Naive thymus-derived CD8-positive, alpha-beta T cell (primary cell): ENCODE measurements at regions not wholly inside any gene's neighbourhood (a gene's known extent, or its start where the extent isn't known, plus 50 kb on each side); places are given as distances from the start of the nearest gene placed in this dataset.

ENCODE experiments used
- ATAC-seq, 2 donors: fragments of 150-1000 bp; cut with Tn5 transposase in 1 of 2; sonication (Bioruptor Pico), chemical (Tn5 transposase) in 1 of 2; 1 replicate in 1 of 2; 2 replicates in 1 of 2; pipeline ENCODE4 v1.10.0; 2021; ENCODE audit warnings: mild to moderate bottlenecking in 2 of 2, moderate library complexity in 2 of 2
- POLR2A ChIA-PET: fragments of 350-600 bp; sonication (Branson Sonifier 250); formaldehyde crosslinking; loops from one replicate; lab custom pipeline; 2021; ENCODE audit warnings: antibody characterized with exemption; lab: Charles Lee
- DNase-seq, 10 donors: peaks; one replicate each; pipeline versions ENCODE4 v3.0.0 to v3.0.0-alpha.2; 2020 to 2022
- H3K27ac Mint-ChIP-seq, 10 donors: one replicate each; pipeline ENCODE4 v1.8.0; 2020 to 2022; ENCODE audit warnings: mild to moderate bottlenecking in 10 of 10, mixed read lengths in 10 of 10, moderate library complexity in 4 of 10, inconsistent platforms in 1 of 10
- H3K27me3 Mint-ChIP-seq, 5 donors: one replicate each; pipeline ENCODE4 v1.8.0; 2021 to 2022; ENCODE audit warnings: mixed read lengths in 5 of 5
- H3K36me3 Mint-ChIP-seq, 3 donors: one replicate each; pipeline ENCODE4 v1.8.0; 2020 to 2022; ENCODE audit warnings: mixed read lengths in 3 of 3, mild to moderate bottlenecking in 2 of 3, inconsistent platforms in 1 of 3
- H3K4me1 Mint-ChIP-seq, 4 donors: one replicate each; pipeline ENCODE4 v1.8.0; 2021 to 2022; ENCODE audit warnings: mixed read lengths in 4 of 4
- H3K4me3 Mint-ChIP-seq, 10 donors: one replicate each; pipeline ENCODE4 v1.8.0; 2020 to 2022; ENCODE audit warnings: mild to moderate bottlenecking in 10 of 10, mixed read lengths in 10 of 10, moderate library complexity in 6 of 10, inconsistent platforms in 1 of 10
- H3K9me3 Mint-ChIP-seq, 9 donors: one replicate each; pipeline ENCODE4 v1.8.0; 2020 to 2022; ENCODE audit warnings: mixed read lengths in 9 of 9, mild to moderate bottlenecking in 3 of 9, inconsistent platforms in 1 of 9, moderate library complexity in 1 of 9

DNA sequence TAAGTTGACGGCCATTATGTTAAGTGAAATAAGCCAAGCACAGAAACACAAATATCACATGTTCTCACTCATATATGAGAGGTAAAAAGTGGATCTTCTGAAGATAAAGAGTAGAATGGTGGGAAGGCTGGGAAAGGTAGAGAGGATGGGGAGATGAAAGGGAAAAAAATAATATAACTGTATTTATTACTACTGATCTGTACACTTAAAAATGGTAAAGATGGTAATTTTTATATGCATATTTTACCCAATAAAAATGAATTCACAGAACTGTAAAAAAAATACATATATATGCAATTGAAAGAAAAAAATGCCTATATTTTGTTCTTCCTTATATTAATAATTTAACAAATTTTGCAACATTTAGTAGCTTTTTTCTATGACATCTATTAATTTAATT is 694.4 kb upstream of the MARCKS start:
- Mint-ChIP-seq H3K4me3 (no peak overlapping the region), H3K36me3 (no peaks in the 10 kb centered on the region), H3K27me3 (peaks cover 0 to 2% (median 0%) of the 10 kb centered on the region in 5 donors), H3K9me3 (no peaks in the 10 kb centered on the region), H3K4me1 (no peaks in the 10 kb centered on the region), H3K27ac (no peak overlapping the region)
- ATAC-seq (no peak), DNase-seq (no peak)
- POLR2A ChIA-PET = no interaction called here

- ATAC-seq (no peak), DNase-seq (no peak)
- no peak overlapping the region for H3K27ac Mint-ChIP-seq
- H3K4me1 Mint-ChIP-seq = no peaks in the 10 kb centered on the region
- H3K4me3 Mint-ChIP-seq = no peak overlapping the region
- H3K36me3 Mint-ChIP-seq = no peaks in the 10 kb centered on the region
- H3K27me3 Mint-ChIP-seq = no peaks in the 10 kb centered on the region
- H3K9me3 Mint-ChIP-seq = peaks cover 0 to 5% (median 0%) of the 10 kb centered on the region in 9 donors
- POLR2A ChIA-PET = no interaction called here
Observed at GRCh38 chr6:113168057-113168456, 689.1 kb upstream of the MARCKS start.

- no peak overlapping the region for H3K4me3 Mint-ChIP-seq
- no peaks in the 10 kb centered on the region for H3K4me1 Mint-ChIP-seq
- no peaks in the 10 kb centered on the region for H3K27me3 Mint-ChIP-seq
- no peak for DNase-seq
- POLR2A ChIA-PET = no interaction called here
- peaks cover 0 to 5% (median 0%) of the 10 kb centered on the region in 9 donors for H3K9me3 Mint-ChIP-seq
- no peak overlapping the region for H3K27ac Mint-ChIP-seq
- no peak for ATAC-seq
- H3K36me3 Mint-ChIP-seq = no peaks in the 10 kb centered on the region
Observed at GRCh38 chr6:113169484-113169883, 687.7 kb upstream of the MARCKS start.

DNA sequence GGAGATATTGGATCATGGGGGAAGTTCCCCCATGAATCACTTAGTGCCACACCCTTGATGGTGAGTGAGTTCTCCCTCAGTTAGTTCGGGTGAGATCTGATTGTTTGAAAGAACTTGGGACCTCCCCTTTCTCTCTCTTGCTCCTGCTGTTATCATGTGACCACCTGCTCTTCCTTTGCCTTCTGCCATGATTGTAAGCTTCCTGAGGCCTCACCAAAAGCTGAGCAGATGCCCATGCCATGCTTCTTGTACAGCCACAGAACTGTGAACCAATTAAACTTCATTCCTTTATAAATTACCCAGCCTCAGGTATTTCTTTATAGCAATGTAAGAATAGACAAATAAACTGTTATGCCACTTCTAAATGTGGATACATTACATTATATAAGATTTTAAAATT is 686.7 kb upstream of the MARCKS start:
- Mint-ChIP-seq H3K4me3 (no peak overlapping the region), H3K4me1 (no peaks in the 10 kb centered on the region), H3K27ac (no peak overlapping the region), H3K36me3 (no peaks in the 10 kb centered on the region), H3K9me3 (peaks cover 0 to 5% (median 0%) of the 10 kb centered on the region in 9 donors), H3K27me3 (no peaks in the 10 kb centered on the region)
- POLR2A ChIA-PET = no interaction called here
- DNase-seq (no peak), ATAC-seq (no peak)

GRCh38 chr6:113171882-113172281 is 685.3 kb upstream of the MARCKS start:
- H3K4me3 Mint-ChIP-seq = no peak overlapping the region
- H3K27me3 Mint-ChIP-seq = no peaks in the 10 kb centered on the region
- ATAC-seq (no peak), DNase-seq (no peak)
- no peak overlapping the region for H3K27ac Mint-ChIP-seq
- POLR2A ChIA-PET = no interaction called here
- no peaks in the 10 kb centered on the region for H3K36me3 Mint-ChIP-seq
- peaks cover 0 to 8% (median 0%) of the 10 kb centered on the region in 9 donors for H3K9me3 Mint-ChIP-seq
- no peaks in the 10 kb centered on the region for H3K4me1 Mint-ChIP-seq

GRCh38 chr6:113172531-113172966 is 684.6 kb upstream of the MARCKS start:
- Mint-ChIP-seq H3K27ac (no peak overlapping the region), H3K36me3 (no peaks in the 10 kb centered on the region), H3K9me3 (peaks cover 0 to 8% (median 0%) of the 10 kb centered on the region in 9 donors), H3K27me3 (no peaks in the 10 kb centered on the region), H3K4me3 (no peak overlapping the region), H3K4me1 (no peaks in the 10 kb centered on the region)
- DNase-seq (no peak), ATAC-seq (no peak)
- POLR2A ChIA-PET = no interaction called here

DNA sequence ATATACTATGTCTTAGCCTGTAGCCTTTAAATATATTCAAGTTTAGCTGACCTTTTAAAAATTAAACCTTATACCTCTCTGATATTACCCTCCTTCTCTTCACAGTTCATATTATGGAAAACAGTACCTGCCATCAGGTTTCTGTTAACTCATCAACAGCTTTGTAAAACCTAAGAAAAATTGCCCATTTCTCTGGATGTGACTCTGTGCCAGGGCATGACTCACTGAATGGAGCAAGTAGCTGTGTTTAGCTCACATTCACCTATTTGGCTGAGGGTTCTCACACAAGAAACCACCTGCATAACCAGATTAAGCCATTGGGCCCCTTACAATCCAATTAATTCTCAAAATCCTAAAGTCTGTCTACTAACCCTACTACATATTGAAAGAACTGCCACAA is 678.8 kb upstream of the MARCKS start:
- POLR2A ChIA-PET = no interaction called here
- Mint-ChIP-seq H3K27ac (no peak overlapping the region), H3K4me3 (no peak overlapping the region), H3K4me1 (no peaks in the 10 kb centered on the region), H3K36me3 (no peaks in the 10 kb centered on the region), H3K27me3 (no peaks in the 10 kb centered on the region), H3K9me3 (peaks cover 0 to 11% (median 2%) of the 10 kb centered on the region in 9 donors)
- DNase-seq = no peak
- ATAC-seq = no peak

GRCh38 chr6:113181164-113181563 is 676.0 kb upstream of the MARCKS start:
- DNase-seq (no peak), ATAC-seq (no peak)
- H3K27ac Mint-ChIP-seq = no peak overlapping the region
- no peaks in the 10 kb centered on the region for H3K36me3 Mint-ChIP-seq
- H3K4me1 Mint-ChIP-seq = no peaks in the 10 kb centered on the region
- POLR2A ChIA-PET = no interaction called here
- H3K4me3 Mint-ChIP-seq = no peak overlapping the region
- H3K9me3 Mint-ChIP-seq = peaks cover 0 to 18% (median 4%) of the 10 kb centered on the region in 9 donors
- H3K27me3 Mint-ChIP-seq = no peaks in the 10 kb centered on the region

DNA sequence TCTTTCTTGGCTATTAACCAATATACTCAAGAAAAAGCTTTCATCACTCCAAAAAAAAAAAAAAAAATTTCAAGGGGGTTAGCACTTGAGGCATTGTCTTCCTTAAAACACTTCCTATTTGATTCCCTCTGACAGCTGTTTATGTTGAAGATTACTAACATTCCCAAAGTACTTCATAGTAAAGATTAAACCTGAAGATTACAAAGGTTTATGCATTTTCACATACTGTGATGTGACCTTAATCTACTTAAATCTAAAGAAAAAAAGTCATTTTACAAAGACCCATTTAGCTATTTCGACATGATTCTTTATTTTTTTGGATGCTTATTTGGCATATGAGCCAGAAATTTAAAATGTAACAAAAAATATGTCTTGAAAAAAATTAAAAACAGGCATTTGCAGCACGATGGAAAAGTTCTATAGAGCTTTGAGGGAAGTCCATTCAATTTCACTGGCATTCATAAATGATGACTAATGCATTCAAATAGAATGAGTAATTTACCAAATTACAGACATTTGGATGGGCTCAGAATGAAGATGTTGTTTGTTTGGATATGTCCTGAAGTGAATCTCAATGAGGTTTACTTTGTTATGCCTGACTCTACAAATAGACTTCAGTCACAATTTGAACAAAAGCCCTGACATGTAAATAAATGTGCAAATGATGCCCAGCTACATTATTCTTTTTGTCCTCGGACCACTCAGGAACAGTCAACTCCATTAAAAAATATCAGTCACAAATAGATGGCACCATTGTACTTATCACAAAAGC is 674.6 kb upstream of the MARCKS start:
- Mint-ChIP-seq H3K9me3 (peaks cover 0 to 15% (median 4%) of the 10 kb centered on the region in 9 donors), H3K4me3 (no peak overlapping the region), H3K27me3 (no peaks in the 10 kb centered on the region), H3K36me3 (no peaks in the 10 kb centered on the region), H3K27ac (no peak overlapping the region), H3K4me1 (no peaks in the 10 kb centered on the region)
- ATAC-seq = no peak
- POLR2A ChIA-PET = no interaction called here
- DNase-seq = no peak

DNA sequence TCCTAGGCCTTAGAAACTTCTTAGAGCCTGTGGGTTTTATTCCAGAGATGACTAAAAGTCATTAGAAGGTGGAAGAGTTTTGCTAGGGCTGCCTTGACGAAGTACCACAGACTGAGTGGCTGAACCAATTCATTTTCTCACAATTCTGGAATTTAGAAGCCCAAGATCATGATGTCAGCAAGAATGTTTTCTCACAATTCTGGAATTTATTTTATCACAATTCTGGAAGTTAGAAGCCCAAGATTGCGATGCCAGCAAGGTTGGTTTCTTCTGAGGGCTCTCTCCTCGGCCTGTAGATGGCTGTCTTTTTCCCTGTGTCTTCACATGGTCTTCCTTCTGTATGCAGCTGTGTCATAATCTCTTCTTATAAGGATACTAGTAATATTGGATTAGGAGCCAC is 672.9 kb upstream of the MARCKS start:
- POLR2A ChIA-PET = no interaction called here
- Mint-ChIP-seq H3K27me3 (no peaks in the 10 kb centered on the region), H3K4me3 (no peak overlapping the region), H3K4me1 (no peaks in the 10 kb centered on the region), H3K27ac (no peak overlapping the region), H3K36me3 (no peaks in the 10 kb centered on the region), H3K9me3 (peaks cover 0 to 11% (median 0%) of the 10 kb centered on the region in 9 donors)
- DNase-seq = no peak
- no peak for ATAC-seq

GRCh38 chr6:113184736-113185135 is 672.4 kb upstream of the MARCKS start:
- no peak for ATAC-seq
- POLR2A ChIA-PET = no interaction called here
- Mint-ChIP-seq H3K36me3 (no peaks in the 10 kb centered on the region), H3K9me3 (peaks cover 0 to 11% (median 0%) of the 10 kb centered on the region in 9 donors), H3K4me3 (no peak overlapping the region), H3K27ac (no peak overlapping the region), H3K27me3 (no peaks in the 10 kb centered on the region), H3K4me1 (no peaks in the 10 kb centered on the region)
- no peak for DNase-seq

DNA sequence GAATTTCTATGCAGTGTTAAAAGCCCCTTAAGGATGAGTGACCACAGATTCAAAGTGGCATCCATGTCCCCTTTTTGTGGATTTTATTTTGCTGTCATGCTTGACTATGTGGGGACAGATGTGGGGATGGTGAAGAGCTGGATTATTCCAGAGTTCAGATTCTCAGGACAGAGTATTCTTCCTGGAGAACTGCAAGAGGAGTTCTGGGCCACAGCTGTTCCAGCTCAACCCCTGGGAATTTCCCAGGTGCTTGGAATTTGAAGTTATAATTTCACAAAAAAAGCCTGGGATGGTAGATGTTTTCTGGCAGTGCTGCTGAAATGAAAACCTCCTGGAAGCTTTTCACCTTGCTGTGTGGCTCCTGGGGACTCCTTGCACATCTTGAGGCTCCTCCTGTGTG is 671.8 kb upstream of the MARCKS start:
- ATAC-seq (no peak), DNase-seq (no peak)
- no peaks in the 10 kb centered on the region for H3K36me3 Mint-ChIP-seq
- peaks cover 0 to 11% (median 0%) of the 10 kb centered on the region in 9 donors for H3K9me3 Mint-ChIP-seq
- no peak overlapping the region for H3K4me3 Mint-ChIP-seq
- POLR2A ChIA-PET = no interaction called here
- no peaks in the 10 kb centered on the region for H3K27me3 Mint-ChIP-seq
- H3K27ac Mint-ChIP-seq = no peak overlapping the region
- no peaks in the 10 kb centered on the region for H3K4me1 Mint-ChIP-seq

DNA sequence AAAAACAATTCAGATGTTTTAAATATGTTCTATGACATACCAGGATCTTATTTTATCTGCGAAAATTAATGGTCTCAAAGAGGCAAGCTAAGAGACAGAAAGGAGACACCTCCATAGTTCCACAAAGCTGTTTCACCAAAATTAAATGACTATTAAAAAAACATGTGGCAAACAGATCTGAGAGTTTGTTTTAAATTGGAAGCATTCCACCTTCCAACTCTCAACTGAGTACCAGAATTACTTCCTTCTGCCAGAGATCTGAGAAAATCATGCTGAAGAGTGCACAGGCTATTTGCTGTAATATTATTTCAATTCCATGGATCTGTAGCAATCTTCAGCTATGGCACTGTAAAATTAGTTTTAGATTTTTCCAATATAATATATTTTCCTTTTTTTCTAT is 669.5 kb upstream of the MARCKS start:
- Mint-ChIP-seq H3K4me3 (no peak overlapping the region), H3K4me1 (no peaks in the 10 kb centered on the region), H3K36me3 (no peaks in the 10 kb centered on the region), H3K27ac (no peak overlapping the region), H3K27me3 (no peaks in the 10 kb centered on the region), H3K9me3 (peaks cover 0 to 13% (median 3%) of the 10 kb centered on the region in 9 donors)
- POLR2A ChIA-PET = no interaction called here
- ATAC-seq (no peak), DNase-seq (no peak)

DNA sequence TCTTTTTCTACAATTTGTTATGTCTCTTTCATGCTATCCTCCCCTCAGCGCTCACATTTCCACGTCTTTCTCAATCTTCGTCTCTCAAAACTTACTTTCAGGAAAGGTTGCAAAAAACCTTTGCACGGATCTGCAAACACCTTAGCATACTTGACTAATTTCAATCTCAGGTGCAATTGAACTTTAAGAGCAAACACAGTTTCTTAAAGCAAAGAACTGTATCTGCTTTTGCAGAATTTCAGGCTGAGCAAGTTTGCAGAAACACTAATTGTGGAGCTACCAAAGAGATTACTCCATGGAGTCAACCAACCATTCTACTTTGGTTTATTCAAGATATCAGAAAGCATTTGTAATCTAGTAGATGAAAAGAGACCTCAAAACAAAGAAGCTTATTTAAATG is 668.2 kb upstream of the MARCKS start:
- Mint-ChIP-seq H3K4me3 (no peak overlapping the region), H3K27me3 (no peaks in the 10 kb centered on the region)
- ATAC-seq = no peak

More for the DNA sequence above, 668.2 kb upstream of the MARCKS start:
- Mint-ChIP-seq H3K36me3 (no peaks in the 10 kb centered on the region), H3K9me3 (peaks cover 0 to 20% (median 6%) of the 10 kb centered on the region in 9 donors), H3K4me1 (no peaks in the 10 kb centered on the region), H3K27ac (no peak overlapping the region)
- POLR2A ChIA-PET = no interaction called here
- no peak for DNase-seq
